Keratinocyte (primary cell): ENCODE measurements at regions not wholly inside any gene's neighbourhood (a gene's known extent, or its start where the extent isn't known, plus 50 kb on each side); places are given as distances from the start of the nearest gene placed in this dataset.

Source experiments
- DNase-seq: peaks from one replicate; pipeline ENCODE4 v3.0.0-alpha.2; 2011; ENCODE audit warnings: low read depth, missing footprints, low spot score
- FAIRE-seq: peaks from 2 replicates; lab custom pipeline; 2011; peaks lifted over from hg19 to GRCh38; lab: Jason Lieb, UNC
- H2AFZ ChIP-seq: 2 replicates; pipeline ENCODE4 v1.6.0; 2012; ENCODE audit warnings: low read length, control low read depth, inconsistent platforms; ENCODE audit not compliant: control insufficient read depth
- H3K27ac ChIP-seq: 2 replicates; pipeline ENCODE4 v1.5.1; 2011; ENCODE audit warnings: low read length; ENCODE audit not compliant: control insufficient read depth, insufficient read depth
- H3K27me3 ChIP-seq: 3 replicates; pipeline ENCODE4 v1.6.0; 2011; ENCODE audit warnings: low read length; ENCODE audit not compliant: control insufficient read depth, insufficient read depth; ENCODE audit errors: extremely low read depth
- H3K36me3 ChIP-seq, 2 experiments: 2 replicates in 1 of 2; 3 replicates in 1 of 2; pipeline ENCODE4 v1.5.1; 2011; ENCODE audit warnings: low read length in 2 of 2, mild to moderate bottlenecking in 1 of 2; ENCODE audit not compliant: control insufficient read depth in 2 of 2, insufficient read depth in 2 of 2; ENCODE audit errors: extremely low read depth in 1 of 2
- H3K4me1 ChIP-seq: 3 replicates; pipeline ENCODE4 v1.5.1; 2011; ENCODE audit warnings: low read length; ENCODE audit not compliant: control insufficient read depth, insufficient read depth; ENCODE audit errors: extremely low read depth
- H3K4me2 ChIP-seq: 3 replicates; pipeline ENCODE4 v1.6.0; 2011; ENCODE audit warnings: low read depth, low read length; ENCODE audit not compliant: control insufficient read depth, insufficient read depth; ENCODE audit errors: extremely low read depth
- H3K4me3 ChIP-seq, 3 experiments: fragments of 200-600 bp in 1 of 3; sonication (generic) in 1 of 3; 2 replicates in 2 of 3; 3 replicates in 1 of 3; pipeline ENCODE4 v1.5.1; 2011 to 2016; ENCODE audit warnings: low read length in 3 of 3, mild to moderate bottlenecking in 3 of 3, control low read depth in 2 of 3, inconsistent platforms in 1 of 3, low read depth in 1 of 3, mixed read lengths in 1 of 3, mixed run types in 1 of 3, moderate library complexity in 1 of 3; ENCODE audit not compliant: control insufficient read depth in 2 of 3, insufficient read depth in 2 of 3; ENCODE audit errors: extremely low read depth in 1 of 3
- H3K79me2 ChIP-seq: 2 replicates; pipeline ENCODE4 v1.6.0; 2012; ENCODE audit warnings: low read length; ENCODE audit not compliant: control insufficient read depth, insufficient read depth
- H3K9ac ChIP-seq: 3 replicates; pipeline ENCODE4 v1.6.0; 2011; ENCODE audit warnings: low read length; ENCODE audit not compliant: control insufficient read depth, insufficient read depth; ENCODE audit errors: extremely low read depth
- H3K9me1 ChIP-seq: 3 replicates; pipeline ENCODE4 v1.6.0; 2011; ENCODE audit warnings: low read length; ENCODE audit not compliant: control insufficient read depth, insufficient read depth; ENCODE audit errors: extremely low read depth
- H3K9me3 ChIP-seq: 2 replicates; pipeline ENCODE4 v1.5.1; 2012; ENCODE audit warnings: low read depth, low read length; ENCODE audit not compliant: control insufficient read depth
- H4K20me1 ChIP-seq: 3 replicates; pipeline ENCODE4 v1.6.0; 2011; ENCODE audit warnings: low read length; ENCODE audit not compliant: control insufficient read depth, insufficient read depth; ENCODE audit errors: extremely low read depth
- CTCF ChIP-seq, 3 experiments: IDR thresholded peaks in 1 of 3; conservative IDR thresholded peaks in 1 of 3; optimal IDR thresholded peaks in 1 of 3; 2 replicates in 2 of 3; 3 replicates in 1 of 3; pipeline versions ENCODE3 to v1.5.1; 2011; ENCODE audit warnings: low read length in 3 of 3, mild to moderate bottlenecking in 3 of 3, moderate library complexity in 2 of 3, control low read depth in 1 of 3, inconsistent platforms in 1 of 3; ENCODE audit not compliant: insufficient read depth in 2 of 3; ENCODE audit errors: extremely low read depth in 1 of 3
- EZH2 ChIP-seq: IDR thresholded peaks from one replicate; pipeline ENCODE4 v1.6.1; 2012; ENCODE audit warnings: inconsistent platforms, mild to moderate bottlenecking, low read length, moderate library complexity
- dilution Hi-C: fragments of 300-500 bp; cut with MboI; formaldehyde crosslinking; loops from one replicate; pipeline ENCODE4 v1.7.0; 2020; ENCODE audit warnings: low sequenced_read_pairs; ENCODE audit not compliant: extremely low pct_ligation_motif_present

- FAIRE-seq: no peak
- dilution Hi-C loops: no loop called here
Observed at GRCh38 chr4:136412708-136413107, 1119.6 kb downstream of the PCDH18 start.

GRCh38 chr4:136400829-136401228, 1131.5 kb downstream of the PCDH18 start:
- H3K9me1 ChIP-seq: no peaks in the 10 kb centered on the region
- no peak overlapping the region for H3K4me2 ChIP-seq
- dilution Hi-C loops: no loop called here
- no peak overlapping the region for H2AFZ ChIP-seq
- no peaks in the 10 kb centered on the region for H3K27me3 ChIP-seq
- H3K36me3 ChIP-seq: no peaks in the 10 kb centered on the region
- no peaks in the 10 kb centered on the region for H4K20me1 ChIP-seq
- no peaks in the 10 kb centered on the region for H3K9me3 ChIP-seq
- TF ChIP-seq CTCF (optimal IDR thresholded peaks at IDR 0.05 in 1 of 3, IDR thresholded peaks at IDR 0.05 in 1 of 3, conservative IDR thresholded peaks at IDR 0.05 in 1 of 3; ENCODE audit: extremely low read depth in 1 of 3, insufficient read depth in 2 of 3, low read length in 3 of 3) (no peak), EZH2 (no peak)
- H3K9ac ChIP-seq: no peak overlapping the region
- H3K4me3 ChIP-seq: no peak overlapping the region
- H3K27ac ChIP-seq: no peak overlapping the region
- no peak for FAIRE-seq
- DNase-seq: no peak
- no peaks in the 10 kb centered on the region for H3K4me1 ChIP-seq
- H3K79me2 ChIP-seq: no peaks in the 10 kb centered on the region

More at GRCh38 chr4:136412708-136413107, 1119.6 kb downstream of the PCDH18 start:
- Histone ChIP-seq H2AFZ (no peak overlapping the region), H3K9me1 (no peaks in the 10 kb centered on the region), H3K27ac (no peak overlapping the region), H3K4me2 (no peak overlapping the region), H3K27me3 (no peaks in the 10 kb centered on the region), H3K9ac (no peak overlapping the region), H3K4me3 (no peak overlapping the region), H3K79me2 (no peaks in the 10 kb centered on the region), H3K9me3 (no peaks in the 10 kb centered on the region), H3K4me1 (no peaks in the 10 kb centered on the region), H3K36me3 (no peaks in the 10 kb centered on the region), H4K20me1 (no peaks in the 10 kb centered on the region)
- no peak for DNase-seq
- no peak for TF ChIP-seq EZH2
- no peak for TF ChIP-seq CTCF (optimal IDR thresholded peaks at IDR 0.05 in 1 of 3, IDR thresholded peaks at IDR 0.05 in 1 of 3, conservative IDR thresholded peaks at IDR 0.05 in 1 of 3; ENCODE audit: extremely low read depth in 1 of 3, insufficient read depth in 2 of 3, low read length in 3 of 3)
